ENCODE measurements at regions not wholly inside any gene's neighbourhood (a gene's known extent, or its start where the extent isn't known, plus 50 kb on each side); places are given as distances from the start of the nearest gene placed in this dataset.

DNA sequence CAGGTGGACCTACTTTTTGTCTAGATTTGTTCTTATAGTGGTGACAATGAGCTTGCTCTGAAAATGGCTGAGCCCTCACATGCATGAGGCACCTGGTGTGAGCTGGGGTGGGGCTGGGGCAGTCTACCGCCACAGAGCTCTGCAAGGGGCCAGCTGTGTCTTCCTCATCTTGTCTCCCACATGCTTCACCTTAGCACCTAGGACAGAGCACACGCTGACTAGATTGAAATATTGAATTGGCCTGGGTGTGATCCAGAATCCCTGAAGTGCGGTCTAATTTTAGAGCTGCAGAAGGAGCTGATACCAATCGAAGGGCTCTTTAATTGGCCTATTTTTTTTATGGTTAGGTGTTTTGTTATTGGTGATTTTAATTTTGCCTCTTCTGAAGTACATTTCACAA lies 126.1 kb upstream of the NFIB start:
- Histone ChIP-seq H3K4me2 (ENCODE audit: insufficient read depth in 1 of 2, low read depth in 2 of 2, low read length in 2 of 2) (no peak overlapping the region), H3K79me1 (ENCODE audit: low read depth, low read length) (no peaks in the 10 kb centered on the region), H3K9me3 (ENCODE audit: insufficient read depth in 2 of 2, low read depth in 1 of 2, low read length in 1 of 2) (no peaks in the 10 kb centered on the region), H3K56ac (replicated peaks; ENCODE audit: insufficient read length, low read depth, low read length) (no peak overlapping the region), H3K27ac (ENCODE audit: low read depth, low read length) (no peak overlapping the region), H3K23ac (ENCODE audit: insufficient read length) (no peak overlapping the region), H3K27me3 (replicated peaks in 1 of 4; ENCODE audit: control insufficient read depth in 3 of 4, extremely low read depth in 1 of 4, insufficient read depth in 3 of 4, low read length in 3 of 4) (no peaks in the 10 kb centered on the region), H3K4me3 (ENCODE audit: extremely low read depth in 1 of 4, insufficient read depth in 2 of 4, low read depth in 3 of 4, low read length in 4 of 4) (no peak overlapping the region), H4K8ac (ENCODE audit: extremely low read depth, insufficient read depth, low read length) (no peak overlapping the region; the same call in 1 of the 2 replicates), H2BK20ac (ENCODE audit: low read length) (no peak overlapping the region), H3K18ac (ENCODE audit: extremely low read depth, low read length) (no peak overlapping the region), H3K4ac (replicated peaks; ENCODE audit: insufficient read length, low read depth, low read length) (no peak overlapping the region), H3K14ac (ENCODE audit: insufficient read length) (no peak overlapping the region), H3K36me3 (ENCODE audit: control insufficient read depth in 2 of 4, insufficient read depth in 4 of 4, low read length in 3 of 4) (no peaks in the 10 kb centered on the region), H2AK5ac (ENCODE audit: low read depth, low read length) (no peak overlapping the region), H4K91ac (replicated peaks; ENCODE audit: insufficient read length, low read length) (no peak overlapping the region), H2AFZ (ENCODE audit: low read length) (0 out of 2 replicates have a peak overlapping the region, but pooled peaks have one; percentile 23), H2BK12ac (ENCODE audit: low read depth, low read length) (no peak overlapping the region), H2BK15ac (ENCODE audit: low read length) (no peak overlapping the region), H2BK5ac (ENCODE audit: low read depth, low read length) (no peak overlapping the region), H3K9ac (replicated peaks in 1 of 4; ENCODE audit: extremely low read depth in 1 of 4, low read depth in 3 of 4, low read length in 3 of 4) (no peak overlapping the region), H4K5ac (ENCODE audit: insufficient read length, low read depth, low read length) (no peak overlapping the region), H3K4me1 (replicated peaks in 1 of 4; ENCODE audit: control insufficient read depth in 3 of 4, insufficient read depth in 4 of 4, low read length in 3 of 4) (peaks cover 0 to 3% (median 1%) of the 10 kb centered on the region in 4 experiments; a peak in 2 of 7 replicates), H4K20me1 (replicated peaks in 1 of 2; ENCODE audit: control insufficient read depth in 1 of 2, insufficient read depth in 2 of 2, low read length in 2 of 2) (no peaks in the 10 kb centered on the region), H3K79me2 (ENCODE audit: control insufficient read depth in 1 of 2, insufficient read depth in 2 of 2, low read length in 2 of 2) (no peaks in the 10 kb centered on the region), H3K23me2 (ENCODE audit: low read depth, low read length) (no peaks in the 10 kb centered on the region), H2BK120ac (replicated peaks; ENCODE audit: low read depth, low read length) (no peak overlapping the region)
- FAIRE-seq (no peak), DNase-seq (ENCODE audit: low read depth in 1 of 2, low spot score in 2 of 2) (no peak)
- ChIA-PET POLR2A (ENCODE audit: partially characterized antibody) (no interaction called here), CTCF (ENCODE audit: partially characterized antibody) (interaction anchor here (0.6 to 8.5 kb wide), 10 partner anchors 8 to 329 kb away, joined by 3 to 85 read pairs (median 4); no protein-coding TSS in a partner anchor)
- 94% methylated on average over 4 of the region's 4 CpGs; no CpG with 5 or more reads in 1 of the 2 experiments for WGBS, 2 experiments (ENCODE audit: extremely low coverage in 1 of 2, insufficient coverage in 1 of 2, insufficient read length in 1 of 2, insufficient replicate concordance in 2 of 2, low coverage in 1 of 2, low lambda C conversion rate in 2 of 2, missing lambda C conversion rate in 1 of 2)
- no peak for TF ChIP-seq SRF (IDR thresholded peaks at IDR 0.05; ENCODE audit: low read depth, low read length)
